ENCODE measurements at regions not wholly inside any gene's neighbourhood (a gene's known extent, or its start where the extent isn't known, plus 50 kb on each side); places are given as distances from the start of the nearest gene placed in this dataset.

DNA sequence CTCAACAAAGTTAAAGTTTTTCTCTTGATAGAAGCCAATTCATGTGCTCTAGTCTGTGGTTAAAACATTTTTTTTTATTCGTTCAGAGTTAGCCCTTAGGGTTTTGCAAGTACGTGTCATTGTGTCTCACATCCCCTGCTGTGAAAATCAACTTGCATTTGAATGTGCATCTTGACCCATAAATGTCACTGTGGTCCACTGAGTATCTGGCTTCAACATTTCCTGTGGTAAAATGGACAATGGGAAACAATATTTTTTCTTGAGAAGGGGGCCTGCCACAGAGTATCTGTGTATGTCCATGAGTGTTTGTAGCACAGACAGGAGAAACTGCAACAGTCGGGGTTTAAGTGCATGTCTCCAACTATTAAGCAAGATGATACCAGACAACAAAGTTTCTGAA lies 554.8 kb upstream of the TENM3 start:
- DNase-seq: no peak

DNA sequence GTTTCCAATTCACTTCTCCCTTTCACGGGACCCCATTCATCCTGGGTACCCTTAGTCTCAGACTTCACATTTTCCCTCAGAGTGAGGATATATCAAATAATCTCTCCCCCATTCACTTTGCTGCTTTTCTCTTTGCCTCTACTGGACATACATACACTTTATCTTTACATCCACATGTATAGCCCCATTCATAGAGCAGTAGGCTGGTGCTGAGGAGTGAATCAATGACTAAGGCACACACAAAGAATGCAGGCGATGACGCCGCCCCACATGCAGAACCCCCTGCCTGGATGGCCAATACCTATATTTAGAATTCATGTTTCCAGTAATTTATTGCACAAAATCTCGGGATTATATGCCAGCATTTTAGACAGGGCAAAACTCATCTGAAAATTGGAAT lies 554.3 kb upstream of the TENM3 start:
- no peak for DNase-seq

DNA sequence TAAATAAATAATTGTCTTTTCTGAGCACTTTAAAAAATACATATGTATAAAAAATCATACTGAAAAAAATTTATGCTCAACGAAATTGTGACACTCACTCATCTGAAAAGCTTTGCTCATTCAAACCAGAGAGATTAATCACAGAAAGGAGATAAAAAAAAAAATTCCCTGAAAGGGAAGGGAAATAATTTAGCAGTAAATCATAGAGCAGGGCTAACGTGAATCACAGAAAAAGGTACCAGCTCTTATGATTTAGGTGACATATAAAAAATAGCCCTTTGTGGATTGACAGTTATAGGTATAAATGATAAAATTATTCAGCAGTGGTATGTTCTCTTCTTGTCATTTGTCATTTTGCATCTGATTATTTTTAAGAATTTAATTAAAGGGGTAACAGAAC lies 552.7 kb upstream of the TENM3 start:
- DNase-seq: no peak

DNA sequence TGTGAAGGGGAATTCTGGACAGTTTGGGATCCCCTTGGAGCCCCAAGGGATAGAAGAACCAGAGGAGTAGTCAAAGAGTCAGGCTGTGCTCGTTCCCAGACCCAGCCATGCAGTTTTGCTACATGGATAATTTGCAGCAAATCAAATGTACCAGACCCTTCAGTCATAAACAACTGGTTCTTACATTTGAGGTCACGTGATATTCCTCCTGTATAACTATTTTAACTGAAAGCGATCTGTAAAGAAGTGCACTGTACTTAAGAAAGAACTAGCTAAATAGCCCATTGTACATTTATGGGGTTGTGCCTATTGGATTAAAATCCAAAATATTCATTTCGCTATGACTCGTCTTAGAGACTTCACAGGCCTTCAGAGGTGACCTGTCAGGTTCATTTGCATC lies 550.2 kb upstream of the TENM3 start:
- no peak for DNase-seq

DNA sequence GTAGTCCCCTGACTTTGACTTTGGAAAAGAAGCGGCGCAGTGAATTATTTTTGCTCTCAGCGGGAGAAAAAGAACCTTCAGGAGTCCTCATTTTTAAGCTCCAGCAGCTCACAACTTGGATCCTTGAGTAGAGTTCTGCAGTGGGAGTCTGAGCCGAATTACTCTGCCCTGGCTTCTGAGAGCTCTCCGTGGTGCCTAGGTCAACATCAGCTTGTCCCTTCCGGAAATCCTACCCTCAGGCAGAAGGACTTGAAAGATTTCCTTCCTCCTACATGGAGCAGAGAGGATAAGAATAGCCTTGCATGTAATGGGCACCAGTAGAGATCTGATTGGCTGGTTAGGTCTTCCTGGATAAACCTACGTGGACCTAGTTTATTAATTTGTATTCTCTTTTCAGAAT lies 549.7 kb upstream of the TENM3 start:
- no peak for DNase-seq

DNA sequence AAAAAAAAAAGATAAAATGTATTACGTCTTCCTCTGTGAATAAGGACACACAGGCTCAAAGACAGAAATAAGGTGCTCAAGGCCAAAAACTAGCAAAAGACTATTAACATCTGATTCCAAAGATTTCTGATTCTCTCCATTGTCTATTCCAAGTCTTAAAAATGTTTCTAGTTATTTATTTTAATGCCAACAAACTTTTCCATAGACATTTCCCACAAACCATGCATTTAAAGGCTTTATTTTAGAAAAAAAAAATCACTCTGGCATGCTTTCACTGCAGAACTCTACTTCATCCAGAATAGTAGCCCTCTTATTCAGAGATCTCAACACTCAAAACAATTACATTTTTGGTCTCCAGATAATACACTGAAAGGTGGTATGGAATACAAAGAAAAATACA lies 545.0 kb upstream of the TENM3 start:
- no peak for DNase-seq

DNA sequence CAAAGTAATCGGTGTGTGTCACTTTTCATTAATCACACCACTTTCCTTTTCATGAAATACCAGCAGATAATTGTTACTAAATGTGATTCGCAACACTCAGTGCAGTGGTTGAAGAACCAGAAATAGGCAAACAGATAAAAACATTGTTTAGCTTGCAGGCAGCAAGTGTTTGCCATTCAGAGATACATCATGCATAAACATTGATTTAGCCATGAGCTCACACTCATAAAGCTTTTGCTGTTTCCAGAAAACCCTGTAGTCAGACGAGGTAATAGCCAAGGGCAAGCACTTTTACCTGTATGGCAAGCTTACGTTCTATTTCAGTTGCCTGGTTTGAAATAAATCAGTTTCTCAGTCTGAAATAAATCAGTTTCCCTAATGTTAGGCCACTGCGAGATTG lies 542.0 kb upstream of the TENM3 start:
- peak; percentile 2 for DNase-seq

DNA sequence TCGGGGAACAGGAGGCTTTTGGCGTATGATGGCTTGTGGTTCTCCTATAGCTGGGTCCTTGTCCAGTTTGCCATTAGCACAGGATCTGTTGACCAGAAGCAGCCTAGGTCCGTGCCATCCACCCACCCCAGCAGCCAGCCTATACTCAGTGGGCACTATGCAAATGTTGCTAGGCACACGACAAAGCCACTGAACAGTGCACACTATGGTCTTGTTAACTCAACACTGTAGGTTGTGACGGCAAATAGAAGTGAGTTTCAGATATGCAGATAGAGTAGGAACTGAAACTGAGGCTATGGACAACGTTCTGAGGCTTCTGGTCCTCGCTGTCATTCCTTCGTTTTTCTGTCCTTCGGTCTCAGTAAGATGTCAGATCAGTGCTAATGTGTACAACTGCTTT lies 541.3 kb upstream of the TENM3 start:
- no peak for DNase-seq

DNA sequence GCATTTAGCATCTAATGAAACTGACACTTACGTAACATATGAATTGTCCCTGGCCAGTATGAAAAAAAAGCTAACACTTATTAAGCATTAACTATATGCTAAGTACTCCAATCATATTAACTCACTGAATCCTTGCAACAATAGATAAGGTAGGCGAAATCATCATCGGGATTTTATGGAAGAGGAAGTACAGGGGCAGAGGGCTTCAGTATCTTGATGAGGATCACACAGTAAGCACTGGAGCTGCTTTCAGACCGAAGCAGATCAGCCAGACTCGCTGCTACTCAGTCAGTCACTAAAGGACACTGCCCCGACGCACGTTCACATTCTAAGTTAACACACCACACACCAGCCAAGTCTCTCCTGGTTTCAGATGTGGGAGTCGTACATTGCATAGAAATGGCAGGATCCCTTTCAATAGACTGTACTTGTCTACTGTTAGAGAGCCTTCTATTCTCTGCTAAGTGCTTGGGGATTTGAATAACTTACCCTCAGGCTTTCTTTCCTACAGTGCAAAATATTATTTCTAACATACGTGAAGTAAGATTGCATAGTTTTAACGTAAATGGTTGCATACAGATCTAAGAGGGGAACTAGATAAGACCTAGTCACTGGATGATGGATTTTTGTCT lies 540.2 kb upstream of the TENM3 start:
- no peak for DNase-seq

DNA sequence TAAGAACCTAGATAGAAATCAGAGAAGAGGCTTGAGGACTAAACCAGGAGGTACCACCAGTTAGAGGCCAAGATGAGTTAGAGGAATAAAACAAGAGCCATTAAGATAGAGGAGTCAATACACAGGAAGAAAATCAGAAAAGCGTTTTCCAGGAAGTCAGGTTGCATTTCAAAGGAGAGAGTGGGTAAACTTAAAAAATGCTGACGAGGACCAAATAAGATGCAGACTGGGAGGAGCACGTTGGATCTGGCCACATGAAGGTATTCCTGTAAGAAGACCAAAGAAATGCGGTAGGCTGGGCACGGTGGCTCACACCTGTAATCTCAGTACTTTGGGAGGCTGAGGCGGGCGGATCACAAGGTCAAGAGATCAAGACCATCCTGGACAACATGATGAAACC lies 533.1 kb upstream of the TENM3 start:
- DNase-seq: no peak

DNA sequence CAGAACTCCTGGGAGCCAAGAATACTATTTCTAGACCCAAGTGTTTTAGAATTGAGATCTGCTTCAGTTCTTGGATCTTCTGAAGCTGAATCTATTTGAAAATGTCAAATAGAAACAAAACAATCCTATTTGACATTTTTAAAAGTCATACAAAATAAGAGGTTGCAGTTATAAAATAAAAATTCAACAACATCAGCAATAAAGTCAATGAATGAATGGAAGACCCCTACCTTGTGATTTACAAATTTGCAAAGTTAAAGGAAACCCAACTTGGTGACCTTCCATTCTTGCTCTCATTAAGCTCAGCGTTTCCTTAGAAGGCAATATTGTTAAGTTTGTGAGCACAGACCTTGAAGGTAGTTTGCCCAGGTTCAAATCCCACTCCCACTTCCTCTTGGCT lies 531.8 kb upstream of the TENM3 start:
- no peak for DNase-seq

DNA sequence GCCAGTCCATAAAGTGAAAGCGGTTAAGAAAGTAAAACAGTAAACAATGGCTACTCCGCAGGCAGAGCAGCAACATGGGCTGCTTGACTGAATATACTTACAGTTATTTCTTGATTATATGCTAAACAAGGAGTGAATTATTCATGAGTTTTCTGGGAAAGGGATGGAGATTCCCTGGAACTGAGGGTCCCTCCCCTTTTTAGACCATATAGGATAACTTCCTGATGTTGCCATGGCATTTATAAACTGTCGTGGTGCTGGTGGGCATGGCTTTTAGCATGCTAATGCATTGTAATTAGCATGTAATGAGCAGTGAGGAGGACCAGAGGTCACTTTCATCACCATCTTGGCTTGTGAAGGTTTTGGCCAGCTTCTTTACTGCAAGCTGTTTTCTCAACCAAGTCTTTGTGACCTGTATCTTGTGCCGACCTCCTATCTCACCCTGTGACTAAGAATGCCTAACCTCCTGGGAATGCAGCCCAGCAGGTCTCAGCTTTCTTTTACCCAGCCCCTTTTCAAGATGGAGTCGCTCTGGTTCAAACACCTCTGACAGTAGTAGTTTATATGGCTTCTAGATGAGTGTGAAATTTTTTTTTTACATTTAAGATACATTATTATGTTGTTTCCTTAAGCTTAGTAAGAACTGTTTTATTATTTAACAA lies 514.8 kb upstream of the TENM3 start:
- no peak for DNase-seq

DNA sequence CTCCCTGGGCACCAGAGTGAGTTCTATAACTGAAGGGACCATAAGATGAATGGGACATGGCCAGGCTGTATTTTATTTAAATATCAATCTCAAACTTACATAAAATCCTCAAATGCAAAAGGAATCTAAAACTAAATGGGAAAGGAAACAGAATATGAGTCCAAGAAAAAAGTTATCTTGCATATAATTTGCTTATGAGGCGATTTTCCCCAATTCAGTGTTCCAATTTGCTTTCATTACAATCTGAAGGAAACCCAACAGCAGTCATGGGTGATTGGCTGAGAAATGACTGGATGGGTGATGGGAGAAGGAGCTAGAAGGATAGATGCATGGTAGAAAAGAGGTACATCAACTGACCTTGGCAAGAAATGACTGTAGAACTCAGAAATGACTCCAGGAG lies 511.3 kb upstream of the TENM3 start:
- no peak for DNase-seq

DNA sequence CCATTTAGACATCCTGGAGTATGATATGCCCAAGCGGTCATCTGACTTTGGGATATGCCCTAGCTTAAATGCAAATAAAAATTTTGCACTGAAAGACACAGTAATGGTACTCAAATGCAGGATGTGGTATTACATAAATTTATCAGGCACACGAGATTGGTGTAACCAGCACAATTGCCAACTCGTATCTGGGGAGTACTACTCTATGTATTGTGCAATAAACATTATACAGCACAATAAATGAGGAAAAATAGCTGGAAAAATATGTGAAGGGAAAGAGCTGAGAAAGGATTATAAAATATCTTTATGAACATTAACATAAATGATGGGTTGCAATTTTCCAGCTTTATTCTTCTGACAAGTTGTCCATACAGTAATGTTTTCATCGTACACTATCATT lies 505.5 kb upstream of the TENM3 start:
- DNase-seq: no peak

DNA sequence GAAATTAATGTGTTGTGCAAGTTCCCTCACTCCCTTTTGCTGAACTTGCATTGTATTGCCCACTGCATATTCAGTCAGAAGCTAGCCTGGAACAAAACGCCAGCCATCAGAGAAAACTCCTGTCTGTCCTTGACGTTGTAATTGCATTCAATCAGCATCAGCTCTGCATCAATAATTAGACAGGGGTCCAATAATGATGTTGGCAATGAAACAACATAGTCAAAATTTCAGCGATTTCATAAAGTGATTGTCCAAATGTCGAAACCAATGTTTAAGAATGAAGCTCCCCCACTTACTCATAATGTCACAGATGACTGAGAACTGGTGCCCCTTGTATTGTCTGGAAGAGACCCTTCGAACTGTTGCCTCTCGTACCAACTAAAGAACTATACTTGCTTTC lies 504.2 kb upstream of the TENM3 start:
- no peak for DNase-seq

DNA sequence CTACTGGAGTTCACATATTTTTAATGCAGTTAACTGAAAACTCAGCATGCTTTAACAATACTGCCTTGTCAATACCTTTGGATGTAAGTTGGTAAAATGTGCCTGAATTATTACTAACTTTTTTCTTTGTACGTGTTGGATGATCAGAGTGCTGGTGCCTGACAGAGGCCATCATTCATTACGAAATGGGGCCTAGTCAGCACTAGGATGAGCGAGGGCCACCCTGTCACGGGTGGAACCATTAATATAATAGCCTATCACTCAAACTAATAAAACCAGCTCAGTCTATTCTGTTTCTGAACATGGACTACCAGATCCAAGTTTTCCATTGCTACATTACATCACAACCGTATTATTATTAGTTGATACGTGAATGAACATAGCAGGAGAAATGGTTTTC lies 501.7 kb upstream of the TENM3 start:
- DNase-seq: no peak

DNA sequence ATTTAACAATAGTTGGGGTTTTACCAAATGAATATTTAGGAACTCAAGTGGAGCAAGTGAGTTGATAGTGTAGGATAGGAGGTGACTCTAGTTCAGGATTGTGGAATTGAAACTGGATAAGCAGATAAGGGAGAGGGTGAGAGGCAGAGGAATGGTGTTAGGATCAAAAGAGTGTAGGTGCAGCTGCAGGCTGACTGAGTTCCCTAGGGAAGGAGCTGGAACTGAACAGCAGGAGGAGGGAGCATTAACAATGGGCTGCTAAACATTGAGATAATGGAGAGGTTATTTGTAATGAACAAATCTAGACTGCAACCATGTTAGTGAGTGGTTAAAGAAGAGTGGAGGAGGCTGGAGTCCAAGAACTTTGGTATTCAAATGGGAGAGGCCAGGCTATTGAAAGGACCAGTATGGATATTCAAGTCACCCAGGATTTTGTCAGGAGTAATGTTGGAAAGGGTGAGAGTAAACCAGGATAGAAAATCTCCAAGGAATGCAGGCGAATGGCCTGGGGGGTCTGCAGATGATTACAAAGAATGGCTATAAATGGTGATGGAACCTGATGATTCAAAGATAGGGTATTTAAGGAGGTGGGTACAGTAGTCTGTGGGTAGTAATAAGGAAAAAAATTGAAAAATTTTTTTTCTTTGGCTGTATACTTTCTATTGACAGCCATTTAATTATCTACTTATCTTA lies 497.1 kb upstream of the TENM3 start:
- DNase-seq: no peak

DNA sequence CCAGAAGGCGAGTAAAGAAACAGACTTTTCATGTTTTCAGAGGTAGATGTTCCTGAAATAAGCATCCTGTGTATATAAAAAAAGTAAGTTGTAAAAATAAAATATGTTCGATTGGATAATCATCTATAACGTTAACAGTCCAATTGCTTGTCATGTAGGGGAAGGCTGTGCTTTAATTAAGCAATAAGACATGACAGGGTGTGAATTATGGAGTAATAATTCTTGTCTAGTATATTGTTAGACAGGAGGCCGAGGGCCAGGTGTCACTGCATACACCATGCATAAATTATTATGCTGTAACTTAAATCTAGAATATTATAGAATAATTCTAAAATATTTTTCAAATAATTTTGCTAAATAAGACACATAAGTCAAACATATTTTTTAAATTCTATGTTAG lies 494.6 kb upstream of the TENM3 start:
- DNase-seq: no peak

DNA sequence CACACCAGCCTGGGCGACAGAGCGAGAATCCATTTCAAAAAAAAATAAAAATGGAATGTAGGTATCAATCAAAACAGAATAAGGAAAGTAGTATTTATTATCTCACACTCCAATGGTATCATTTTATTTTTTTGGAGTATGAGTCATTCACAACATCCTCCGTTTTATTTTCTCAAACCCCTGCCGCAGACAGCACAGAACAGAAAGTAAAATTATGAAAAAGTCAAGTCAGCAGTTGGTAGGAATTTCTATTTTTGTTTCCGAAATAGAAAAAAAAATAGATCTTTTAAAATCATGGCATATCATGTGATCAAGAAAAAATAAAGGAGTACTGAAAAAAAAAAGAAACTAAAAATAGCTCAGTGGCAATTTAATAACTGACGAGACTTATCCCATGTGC lies 490.7 kb upstream of the TENM3 start:
- no peak for DNase-seq

DNA sequence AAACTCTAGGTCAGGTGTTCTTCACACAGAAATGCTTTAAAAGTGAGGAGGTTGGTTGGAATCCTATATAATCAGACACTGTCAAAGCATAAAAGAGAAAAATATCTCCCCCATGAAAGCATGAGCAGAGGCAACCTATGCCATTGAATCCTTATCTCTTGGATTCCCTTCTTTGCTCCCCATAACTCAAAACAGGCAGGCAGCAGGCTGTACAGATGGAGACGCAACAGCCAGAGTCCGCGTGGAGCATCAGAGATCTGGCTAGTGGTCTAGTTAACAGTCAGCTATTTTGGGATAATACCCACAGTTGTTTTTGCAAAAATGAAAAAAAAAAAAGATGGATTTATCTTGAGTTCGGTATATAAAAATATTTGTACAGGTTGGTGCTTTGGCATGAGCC lies 490.0 kb upstream of the TENM3 start:
- DNase-seq: no peak

DNA sequence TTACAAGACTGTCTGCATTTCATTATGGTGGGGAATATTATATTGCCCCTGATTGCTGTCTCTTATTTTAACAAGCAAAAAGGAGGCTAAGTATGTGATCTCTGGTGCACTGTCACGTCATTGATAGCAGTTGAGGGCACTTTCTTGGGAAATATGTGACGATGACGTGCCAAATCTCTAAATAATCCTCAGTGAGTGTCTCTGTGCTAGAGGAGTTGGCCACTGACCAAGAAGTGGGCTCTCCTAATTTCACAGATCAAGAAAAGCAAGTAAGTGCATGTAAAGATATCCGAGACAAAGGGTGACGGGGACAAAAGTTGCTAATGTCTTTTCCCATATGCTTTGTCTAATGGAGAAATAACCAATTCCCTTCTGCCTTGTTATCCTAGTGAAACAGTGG lies 487.4 kb upstream of the TENM3 start:
- no peak for DNase-seq

DNA sequence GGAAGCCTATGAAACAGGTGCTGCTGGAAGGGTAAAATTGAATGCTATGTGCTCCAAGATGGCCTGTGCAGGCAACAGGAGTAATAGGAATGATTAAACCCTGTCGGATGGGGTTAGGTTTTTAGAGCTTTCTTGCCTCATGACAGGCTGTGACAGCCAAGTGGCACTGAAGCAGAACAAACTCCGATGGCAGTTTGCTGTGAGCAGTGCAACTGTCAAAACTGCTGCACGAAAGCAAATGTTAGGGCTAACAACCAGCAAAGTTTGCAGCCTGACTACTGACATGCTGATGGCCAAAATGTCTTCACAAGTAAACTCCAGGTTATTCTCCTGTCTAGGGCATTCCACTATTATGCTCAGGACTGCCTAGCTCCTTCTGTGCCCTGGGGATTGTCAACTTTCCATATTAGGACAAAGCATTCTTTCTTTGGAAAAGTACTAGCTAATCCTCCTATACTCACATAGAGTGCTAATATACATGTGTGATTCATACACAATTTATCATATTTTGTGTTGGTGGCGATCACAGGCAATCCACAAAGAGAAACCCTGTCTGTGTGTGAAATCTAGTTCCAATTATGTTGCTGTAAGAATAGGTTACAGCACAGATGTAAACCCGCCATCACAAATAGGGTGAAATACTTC lies 486.6 kb upstream of the TENM3 start:
- DNase-seq: no peak

DNA sequence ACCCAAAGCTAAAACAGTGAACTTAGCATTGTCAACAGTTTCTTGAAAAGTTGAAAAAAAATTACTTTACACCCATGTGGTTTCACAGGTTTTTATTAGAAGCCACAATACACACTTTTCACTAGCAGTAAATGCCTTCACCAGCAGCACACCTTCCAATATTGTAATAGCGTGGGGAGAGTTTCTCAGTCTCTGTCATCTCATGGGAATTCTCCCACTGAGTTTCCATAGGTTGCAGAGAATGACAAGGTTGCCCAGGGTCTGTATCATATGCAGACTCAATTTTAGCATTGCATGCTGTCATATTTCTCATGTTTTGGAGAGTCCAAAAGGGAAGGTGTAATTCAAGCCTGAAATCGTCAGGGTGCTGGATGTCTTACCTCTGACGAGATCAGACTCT lies 486.1 kb upstream of the TENM3 start:
- DNase-seq: no peak
